Kidney (tissue), 13 donors: ENCODE measurements at regions not wholly inside any gene's neighbourhood (a gene's known extent, or its start where the extent isn't known, plus 50 kb on each side); places are given as distances from the start of the nearest gene placed in this dataset.

Experiments
- DNase-seq, 5 donors: peaks; one replicate each; pipeline ENCODE4 v3.0.0-alpha.2; 2013 to 2020
- FAIRE-seq: peaks from 2 replicates; lab custom pipeline; 2012; peaks lifted over from hg19 to GRCh38; lab: Jason Lieb, UNC
- H3K27ac ChIP-seq, 2 donors: one replicate each; pipeline ENCODE4 v1.7.0; 2013; ENCODE audit warnings: low read depth in 2 of 2, low read length in 2 of 2, inconsistent platforms in 1 of 2
- H3K27me3 ChIP-seq: one replicate; pipeline ENCODE4 v1.7.1; 2013; ENCODE audit warnings: low read length, inconsistent platforms; ENCODE audit not compliant: control insufficient read depth, insufficient read depth
- H3K36me3 ChIP-seq, 3 donors: one replicate each; pipeline versions ENCODE4 v1.7.0 to v1.7.1; 2013; ENCODE audit warnings: low read length in 3 of 3, control low read depth in 1 of 3, inconsistent platforms in 1 of 3; ENCODE audit not compliant: insufficient read depth in 3 of 3, control insufficient read depth in 2 of 3
- H3K4me1 ChIP-seq, 3 donors: one replicate each; pipeline versions ENCODE4 v1.7.0 to v1.7.1; 2013; ENCODE audit warnings: low read length in 3 of 3, inconsistent platforms in 1 of 3, low read depth in 1 of 3; ENCODE audit not compliant: control insufficient read depth in 2 of 3, insufficient read depth in 2 of 3
- H3K4me3 ChIP-seq, 3 donors: one replicate each; pipeline versions ENCODE4 v1.7.0 to v1.8.1; 2013; ENCODE audit warnings: low read length in 3 of 3, control low read depth in 1 of 3, inconsistent platforms in 1 of 3
- H3K9ac ChIP-seq, 3 donors: one replicate each; pipeline versions ENCODE4 v1.7.0 to v1.7.1; 2013; ENCODE audit warnings: low read length in 3 of 3, control low read depth in 1 of 3, inconsistent platforms in 1 of 3
- H3K9me3 ChIP-seq, 3 donors: one replicate each; pipeline versions ENCODE4 v1.7.0 to v1.7.1; 2013; ENCODE audit warnings: low read length in 3 of 3, control low read depth in 1 of 3, inconsistent platforms in 1 of 3; ENCODE audit not compliant: control insufficient read depth in 2 of 3, insufficient read depth in 1 of 3
- CTCF ChIP-seq: IDR thresholded peaks from 3 replicates; pipeline ENCODE4 v1.5.1; 2012; ENCODE audit warnings: mild to moderate bottlenecking, moderate library complexity, borderline replicate concordance; ENCODE audit not compliant: insufficient read depth; ENCODE audit errors: extremely low read depth
- intact Hi-C: fragments of 100-400 bp; cut with DNase I; formaldehyde crosslinking; loops from one replicate; pipeline ENCODE4 v1.11.1; 2022
- donor health status: control.
- donor health status: control.
- donor health status: control.
- donor health status: control.
- donor health status: control.
- donor health status: DM: yes; HTN: yes; CAD: no.
- donor health status: Normal renal cell carcinoma (clear cell type).

- intact Hi-C loops, result no loop called here
- FAIRE-seq, result no peak
- H3K27me3 ChIP-seq, result no peaks in the 10 kb centered on the region
These were observed 1537.0 kb downstream of the OTOL1 start for GRCh38 chr3:163033652-163034051.

GRCh38 chr3:163039636-163040035, 1543.0 kb downstream of the OTOL1 start:
- H3K27ac ChIP-seq, result no peak overlapping the region
- no peak overlapping the region for H3K4me3 ChIP-seq
- no peaks in the 10 kb centered on the region for H3K9me3 ChIP-seq
- DNase-seq, result no peak
- H3K4me1 ChIP-seq, result no peaks in the 10 kb centered on the region
- H3K36me3 ChIP-seq, result no peaks in the 10 kb centered on the region
- intact Hi-C loops, result no loop called here
- no peak for TF ChIP-seq CTCF
- H3K27me3 ChIP-seq, result no peaks in the 10 kb centered on the region
- FAIRE-seq, result no peak
- no peak overlapping the region for H3K9ac ChIP-seq

More at GRCh38 chr3:163033652-163034051, 1537.0 kb downstream of the OTOL1 start:
- H3K4me1 ChIP-seq, result no peaks in the 10 kb centered on the region
- H3K36me3 ChIP-seq, result no peaks in the 10 kb centered on the region
- no peak for TF ChIP-seq CTCF
- H3K9ac ChIP-seq, result no peak overlapping the region
- no peak overlapping the region for H3K4me3 ChIP-seq
- no peaks in the 10 kb centered on the region for H3K9me3 ChIP-seq
- H3K27ac ChIP-seq, result no peak overlapping the region
- DNase-seq, result no peak

- no peaks in the 10 kb centered on the region for H3K4me1 ChIP-seq
- H3K27me3 ChIP-seq, result no peaks in the 10 kb centered on the region
- FAIRE-seq (no peak), DNase-seq (no peak)
- H3K27ac ChIP-seq, result no peak overlapping the region
- intact Hi-C loops, result no loop called here
- H3K36me3 ChIP-seq, result no peaks in the 10 kb centered on the region
- TF ChIP-seq CTCF, result no peak
- H3K9ac ChIP-seq, result no peak overlapping the region
- H3K4me3 ChIP-seq, result no peak overlapping the region
- H3K9me3 ChIP-seq, result no peaks in the 10 kb centered on the region
These were observed 1546.5 kb downstream of the OTOL1 start for GRCh38 chr3:163043074-163043473.

- no peak overlapping the region for H3K9ac ChIP-seq
- no peak for DNase-seq
- no peaks in the 10 kb centered on the region for H3K4me1 ChIP-seq
- no peak for TF ChIP-seq CTCF
- no peak overlapping the region for H3K4me3 ChIP-seq
- no peak for FAIRE-seq
- intact Hi-C loops, result no loop called here
- no peaks in the 10 kb centered on the region for H3K27me3 ChIP-seq
- H3K27ac ChIP-seq, result no peak overlapping the region
- no peaks in the 10 kb centered on the region for H3K36me3 ChIP-seq
- no peaks in the 10 kb centered on the region for H3K9me3 ChIP-seq
These were observed 1549.3 kb downstream of the OTOL1 start for GRCh38 chr3:163045945-163046344.
